ENCODE measurements at regions not wholly inside any gene's neighbourhood (a gene's known extent, or its start where the extent isn't known, plus 50 kb on each side); places are given as distances from the start of the nearest gene placed in this dataset.

- Histone ChIP-seq H2AFZ (no peak overlapping the region), H3K27me3 (ENCODE audit: insufficient read depth) (no peaks in the 10 kb centered on the region), H3F3A (replicated peaks; ENCODE audit: low read depth) (peaks cover 20% of the 10 kb centered on the region), H3K4me2 (no peak overlapping the region), H4K20me1 (replicated peaks; ENCODE audit: insufficient read depth) (no peaks in the 10 kb centered on the region), H3K4me3 (no peak overlapping the region; the same call in 1 of the 2 replicates), H3K4me1 (ENCODE audit: insufficient read depth) (peaks cover 11% of the 10 kb centered on the region), H3K36me3 (ENCODE audit: insufficient read depth) (peaks cover 39% of the 10 kb centered on the region), H3K27ac (ENCODE audit: low read depth) (no peak overlapping the region), H3K9me2 (ENCODE audit: insufficient read depth) (peaks cover 26% of the 10 kb centered on the region; the same call in 1 of the 2 replicates), H3K79me2 (replicated peaks; ENCODE audit: insufficient read depth) (no peaks in the 10 kb centered on the region)
- H3K4me3 Mint-ChIP-seq = no peak overlapping the region
- no peak for ATAC-seq
- no peak for DNase-seq (ENCODE audit: low spot score)
- H3K4me1 Mint-ChIP-seq = peaks cover 20% of the 10 kb centered on the region
- peaks cover 70% of the 10 kb centered on the region for H3K9me3 Mint-ChIP-seq
- no peak overlapping the region for H3K27ac Mint-ChIP-seq
- TF ChIP-seq REST (IDR thresholded peaks at IDR 0.05; ENCODE audit: unreplicated experiment) (no peak), ZNF331 (CRISPR knock-in tag; IDR thresholded peaks at IDR 0.05; ENCODE audit: low read depth) (no peak), JUNB (IDR thresholded peaks at IDR 0.05; ENCODE audit: unreplicated experiment) (no peak), ETS1 (IDR thresholded peaks at IDR 0.05) (no peak), EZH2 (IDR thresholded peaks at IDR 0.05; ENCODE audit: low read depth, unreplicated experiment) (no peak), EZH2phosphoT487 (IDR thresholded peaks at IDR 0.05; ENCODE audit: unreplicated experiment) (no peak), POLR2AphosphoS5 (IDR thresholded peaks at IDR 0.05; ENCODE audit: low read depth) (no peak), CREB1 (CRISPR knock-in tag; IDR thresholded peaks at IDR 0.05; ENCODE audit: low read depth) (no peak), ZNF114 (CRISPR knock-in tag; IDR thresholded peaks at IDR 0.05) (no peak), CTCF (conservative IDR thresholded peaks at IDR 0.05; ENCODE audit: low read depth in 2 of 2) (no peak), STAT1 (IDR thresholded peaks at IDR 0.05; ENCODE audit: unreplicated experiment) (no peak), NANOG (IDR thresholded peaks at IDR 0.05; ENCODE audit: borderline replicate concordance) (no peak)
- peaks cover 10% of the 10 kb centered on the region for H3K27me3 Mint-ChIP-seq (ENCODE audit: insufficient read depth, low read depth, poor library complexity)
- peaks cover 73% of the 10 kb centered on the region for H3K36me3 Mint-ChIP-seq (ENCODE audit: low read depth)
These were observed 110.5 kb upstream of the RAI14 start for GRCh38 chr5:34545626-34546025.

Measured in GM23338 (cell line).